Type B pancreatic cell (in vitro differentiated cells): ENCODE measurements at regions not wholly inside any gene's neighbourhood (a gene's known extent, or its start where the extent isn't known, plus 50 kb on each side); places are given as distances from the start of the nearest gene placed in this dataset.

Experiments
- DNase-seq: peaks from one replicate; pipeline ENCODE4 v3.0.0; 2021; ENCODE audit warnings: mixed read lengths; ENCODE audit not compliant: unreplicated experiment; ENCODE audit errors: extremely low spot score
- H3K27ac Mint-ChIP-seq: 2 replicates; pipeline ENCODE4 v1.8.0; 2021; ENCODE audit warnings: mild to moderate bottlenecking, mixed read lengths
- H3K27me3 Mint-ChIP-seq: 2 replicates; pipeline ENCODE4 v1.8.0; 2021; ENCODE audit warnings: mixed read lengths
- H3K36me3 Mint-ChIP-seq: 2 replicates; pipeline ENCODE4 v1.8.0; 2021; ENCODE audit warnings: mixed read lengths
- H3K4me1 Mint-ChIP-seq: one replicate; pipeline ENCODE4 v1.8.0; 2021; ENCODE audit warnings: mixed read lengths; ENCODE audit not compliant: unreplicated experiment
- H3K4me3 Mint-ChIP-seq: 2 replicates; pipeline ENCODE4 v1.8.0; 2021; ENCODE audit warnings: mild to moderate bottlenecking, mixed read lengths
- H3K9me3 Mint-ChIP-seq: 2 replicates; pipeline ENCODE4 v1.8.0; 2021; ENCODE audit warnings: mixed read lengths
- CTCF ChIP-seq: fragments of 200-600 bp; sonication (generic); conservative IDR thresholded peaks from 2 replicates; pipeline ENCODE4 v1.5.0; 2021; ENCODE audit warnings: antibody characterized with exemption, mild to moderate bottlenecking

GRCh38 chr18:22098563-22098989, 70.8 kb upstream of the GATA6 start:
- H3K4me1 Mint-ChIP-seq: peaks cover 17% of the 10 kb centered on the region
- H3K9me3 Mint-ChIP-seq: no peaks in the 10 kb centered on the region
- TF ChIP-seq CTCF: no peak
- H3K36me3 Mint-ChIP-seq: no peaks in the 10 kb centered on the region
- no peak for DNase-seq
- H3K27ac Mint-ChIP-seq: no peak overlapping the region
- H3K4me3 Mint-ChIP-seq: no peak overlapping the region
- H3K27me3 Mint-ChIP-seq: peaks cover 4% of the 10 kb centered on the region

DNA sequence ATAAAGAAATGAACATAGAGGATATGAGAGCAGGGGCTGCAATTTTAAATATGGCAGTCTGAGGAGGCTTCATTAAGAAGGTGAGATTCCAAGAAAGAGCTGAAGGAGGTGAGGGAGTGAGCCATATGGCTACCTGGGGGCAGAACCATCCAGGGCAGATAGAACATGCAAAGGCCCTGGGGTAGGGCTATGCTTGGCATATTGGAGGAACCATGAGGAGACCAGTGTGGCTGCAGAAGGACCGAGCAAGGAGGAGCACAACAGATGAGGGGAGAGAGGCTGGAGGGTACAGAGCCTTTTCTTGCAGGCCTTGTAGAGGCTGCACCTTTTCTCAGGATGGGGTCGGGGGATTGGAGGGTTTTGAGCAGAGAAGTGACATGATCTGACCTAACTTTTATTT, 69.5 kb upstream of the GATA6 start:
- Mint-ChIP-seq H3K9me3 (no peaks in the 10 kb centered on the region), H3K36me3 (no peaks in the 10 kb centered on the region), H3K27ac (no peak overlapping the region), H3K27me3 (peaks cover 4% of the 10 kb centered on the region), H3K4me1 (peaks cover 7% of the 10 kb centered on the region), H3K4me3 (no peak overlapping the region)
- no peak for DNase-seq
- no peak for TF ChIP-seq CTCF

DNA sequence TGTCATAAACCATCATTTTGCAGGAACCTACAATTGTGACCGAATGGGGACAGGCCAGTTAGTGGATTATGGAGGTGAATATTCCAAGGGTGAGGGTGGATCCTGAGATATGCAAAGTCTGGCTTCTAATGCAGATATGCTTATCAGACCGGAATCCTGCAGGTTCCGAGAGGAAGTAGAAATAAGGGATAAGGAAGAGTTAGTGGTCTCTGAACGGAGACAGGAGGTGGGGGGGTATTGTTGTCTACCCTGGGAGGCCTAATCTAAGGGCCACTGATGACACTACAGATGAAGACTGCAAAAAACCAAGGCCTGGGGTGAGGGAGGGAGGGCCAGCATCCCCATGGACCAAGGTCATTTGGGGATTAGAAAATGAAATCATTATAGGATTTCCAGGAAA, 67.7 kb upstream of the GATA6 start:
- no peak for DNase-seq
- Mint-ChIP-seq H3K4me1 (peaks cover 7% of the 10 kb centered on the region), H3K4me3 (no peak overlapping the region), H3K27me3 (peaks cover 4% of the 10 kb centered on the region), H3K27ac (peak overlapping the region; percentile 31), H3K9me3 (no peaks in the 10 kb centered on the region), H3K36me3 (no peaks in the 10 kb centered on the region)
- no peak for TF ChIP-seq CTCF

DNA sequence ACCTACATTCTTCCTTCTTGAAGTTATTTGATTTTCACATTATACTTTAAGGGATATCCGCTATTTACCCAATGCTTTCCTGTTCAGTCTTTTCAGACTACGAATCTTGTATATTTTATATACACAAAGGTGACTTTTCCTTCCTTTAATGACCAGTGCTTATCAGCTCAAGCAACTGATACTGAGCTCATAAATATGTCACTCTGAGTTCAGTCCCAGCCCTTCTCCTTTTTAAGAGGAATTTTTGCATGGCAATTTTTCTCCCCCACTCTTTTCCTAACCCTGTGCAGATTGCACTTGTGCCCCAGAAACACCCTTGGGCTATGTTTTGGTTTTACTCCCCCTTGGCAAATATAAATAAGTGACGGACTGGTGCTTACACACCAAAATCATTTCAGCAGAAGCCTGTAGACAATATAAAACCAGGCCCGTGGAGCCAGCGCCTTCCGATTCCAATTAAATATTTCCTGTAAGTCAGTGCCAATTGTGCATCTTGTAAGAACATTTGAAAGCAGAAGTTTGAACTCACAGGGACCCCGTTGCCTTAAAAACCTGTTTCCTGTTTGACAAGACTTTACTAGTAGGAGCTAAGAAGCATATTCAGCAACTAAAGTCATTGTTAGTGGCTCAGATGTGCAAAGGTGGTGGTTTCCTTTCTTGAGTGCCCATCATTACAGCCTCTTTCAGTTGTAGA, 66.3 kb upstream of the GATA6 start:
- Mint-ChIP-seq H3K4me3 (no peak overlapping the region), H3K27ac (no peak overlapping the region), H3K9me3 (no peaks in the 10 kb centered on the region), H3K4me1 (peaks cover 7% of the 10 kb centered on the region), H3K27me3 (peaks cover 4% of the 10 kb centered on the region), H3K36me3 (no peaks in the 10 kb centered on the region)
- DNase-seq: no peak
- no peak for TF ChIP-seq CTCF

- Mint-ChIP-seq H3K36me3 (no peaks in the 10 kb centered on the region), H3K9me3 (no peaks in the 10 kb centered on the region), H3K4me3 (no peak overlapping the region), H3K4me1 (peaks cover 7% of the 10 kb centered on the region), H3K27me3 (peaks cover 4% of the 10 kb centered on the region), H3K27ac (no peak overlapping the region)
- TF ChIP-seq CTCF: no peak
- no peak for DNase-seq
Observed at GRCh38 chr18:22103647-22104031, 65.8 kb upstream of the GATA6 start.
